Activated T-helper 2 cell treated with anti-CD3 and anti-CD28 coated beads, Interferon-gamma antibody, Interleukin-2, Interleukin-4, amounts not matched to agents 10 μg/mL and 5 μg/mL and 100 μg/mL, durations not matched to agents 14 hours and 24 hours and 36 hours (primary cell): ENCODE measurements at regions not wholly inside any gene's neighbourhood (a gene's known extent, or its start where the extent isn't known, plus 50 kb on each side); places are given as distances from the start of the nearest gene placed in this dataset.
"Not testable (repeated sequence)": the region's sequence is repeated elsewhere in the genome, so short reads cannot be mapped to it uniquely, and the experiment has no call there.

Experiments used
- DNase-seq: peaks from one replicate; pipeline ENCODE4 v3.0.0; 2021; ENCODE audit warnings: low spot score
- H3K27ac Mint-ChIP-seq: one replicate; pipeline ENCODE4 v1.8.0; 2021; ENCODE audit warnings: mixed read lengths
- H3K27me3 Mint-ChIP-seq: one replicate; pipeline ENCODE4 v1.8.0; 2021; ENCODE audit warnings: low read depth, mixed read lengths
- H3K36me3 Mint-ChIP-seq: one replicate; pipeline ENCODE4 v1.8.0; 2021; ENCODE audit warnings: low read depth, mixed read lengths
- H3K4me1 Mint-ChIP-seq: one replicate; pipeline ENCODE4 v1.8.0; 2021; ENCODE audit warnings: low read depth, mixed read lengths
- H3K4me3 Mint-ChIP-seq: one replicate; pipeline ENCODE4 v1.8.0; 2021; ENCODE audit warnings: low read depth, mild to moderate bottlenecking, moderate library complexity, mixed read lengths
- H3K9me3 Mint-ChIP-seq: one replicate; pipeline ENCODE4 v1.8.0; 2021; ENCODE audit warnings: mixed read lengths
- intact Hi-C: fragments of 100-400 bp; cut with micrococcal nuclease; formaldehyde crosslinking; loops from one replicate; pipeline ENCODE4 v1.15.1; 2023

GRCh38 chr7:10649120-10649519 is 324.6 kb upstream of the PHF14 start:
- intact Hi-C loops, H3K4me1 Mint-ChIP-seq: not testable (repeated sequence)

DNA sequence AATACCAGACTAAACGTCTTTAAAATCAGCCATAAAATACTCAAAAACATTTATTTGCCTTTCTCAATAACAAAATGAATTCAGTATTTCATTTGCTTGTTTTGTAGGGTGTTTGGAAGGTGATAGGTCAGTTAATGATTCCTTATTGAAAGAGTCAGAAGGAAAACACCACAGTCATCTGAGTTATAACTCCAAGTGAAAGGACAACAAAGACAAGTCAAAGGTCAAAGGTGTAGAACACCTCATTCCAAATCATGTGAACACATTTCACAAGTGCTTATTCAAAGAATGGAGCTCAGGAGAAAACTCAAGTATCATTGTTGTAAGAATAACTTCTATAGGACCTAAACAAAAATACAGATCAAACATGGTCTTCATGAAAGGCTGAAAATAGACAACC is 318.6 kb upstream of the PHF14 start:
- Mint-ChIP-seq H3K27ac (no peak overlapping the region), H3K4me3 (no peak overlapping the region), H3K9me3 (no peaks in the 10 kb centered on the region), H3K27me3 (no peaks in the 10 kb centered on the region), H3K4me1 (no peaks in the 10 kb centered on the region), H3K36me3 (no peaks in the 10 kb centered on the region)
- intact Hi-C loops = no loop called here
- DNase-seq = no peak

More at GRCh38 chr7:10649120-10649519, 324.6 kb upstream of the PHF14 start:
- not testable (repeated sequence) for DNase-seq, H3K27ac Mint-ChIP-seq, H3K36me3 Mint-ChIP-seq, H3K27me3 Mint-ChIP-seq, H3K4me3 Mint-ChIP-seq, H3K9me3 Mint-ChIP-seq

GRCh38 chr7:10657201-10657600 is 316.5 kb upstream of the PHF14 start:
- no peak overlapping the region for H3K4me3 Mint-ChIP-seq
- H3K4me1 Mint-ChIP-seq = no peaks in the 10 kb centered on the region
- H3K27me3 Mint-ChIP-seq = no peaks in the 10 kb centered on the region
- H3K9me3 Mint-ChIP-seq = no peaks in the 10 kb centered on the region
- H3K27ac Mint-ChIP-seq = no peak overlapping the region
- DNase-seq = no peak
- intact Hi-C loops = no loop called here
- no peaks in the 10 kb centered on the region for H3K36me3 Mint-ChIP-seq

DNA sequence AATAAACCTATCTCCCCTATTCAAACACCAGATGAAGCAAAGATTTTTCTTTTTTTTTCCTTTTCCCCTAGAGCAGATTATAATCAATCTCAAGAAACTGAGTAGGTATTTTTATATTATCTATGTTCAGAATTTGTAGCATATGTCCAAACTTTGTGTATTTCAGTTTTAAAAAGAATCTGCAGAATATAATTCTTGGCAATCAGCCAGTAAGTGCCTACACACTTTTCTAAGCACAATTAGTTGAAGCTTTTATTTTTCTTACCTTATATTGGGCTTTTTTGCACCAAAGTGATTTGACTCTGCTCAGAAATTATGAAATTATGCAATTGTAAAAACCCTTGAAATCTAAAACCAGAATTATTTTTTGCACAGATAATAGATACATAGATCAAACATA is 315.8 kb upstream of the PHF14 start:
- Mint-ChIP-seq H3K27ac (no peak overlapping the region), H3K36me3 (no peaks in the 10 kb centered on the region), H3K4me1 (no peaks in the 10 kb centered on the region), H3K4me3 (no peak overlapping the region), H3K9me3 (no peaks in the 10 kb centered on the region), H3K27me3 (no peaks in the 10 kb centered on the region)
- intact Hi-C loops = no loop called here
- no peak for DNase-seq

GRCh38 chr7:10662491-10662890 is 311.2 kb upstream of the PHF14 start:
- DNase-seq = no peak
- Mint-ChIP-seq H3K36me3 (no peaks in the 10 kb centered on the region), H3K27ac (no peak overlapping the region), H3K27me3 (no peaks in the 10 kb centered on the region), H3K4me1 (peaks cover 5% of the 10 kb centered on the region), H3K9me3 (no peaks in the 10 kb centered on the region), H3K4me3 (no peak overlapping the region)
- intact Hi-C loops = no loop called here

DNA sequence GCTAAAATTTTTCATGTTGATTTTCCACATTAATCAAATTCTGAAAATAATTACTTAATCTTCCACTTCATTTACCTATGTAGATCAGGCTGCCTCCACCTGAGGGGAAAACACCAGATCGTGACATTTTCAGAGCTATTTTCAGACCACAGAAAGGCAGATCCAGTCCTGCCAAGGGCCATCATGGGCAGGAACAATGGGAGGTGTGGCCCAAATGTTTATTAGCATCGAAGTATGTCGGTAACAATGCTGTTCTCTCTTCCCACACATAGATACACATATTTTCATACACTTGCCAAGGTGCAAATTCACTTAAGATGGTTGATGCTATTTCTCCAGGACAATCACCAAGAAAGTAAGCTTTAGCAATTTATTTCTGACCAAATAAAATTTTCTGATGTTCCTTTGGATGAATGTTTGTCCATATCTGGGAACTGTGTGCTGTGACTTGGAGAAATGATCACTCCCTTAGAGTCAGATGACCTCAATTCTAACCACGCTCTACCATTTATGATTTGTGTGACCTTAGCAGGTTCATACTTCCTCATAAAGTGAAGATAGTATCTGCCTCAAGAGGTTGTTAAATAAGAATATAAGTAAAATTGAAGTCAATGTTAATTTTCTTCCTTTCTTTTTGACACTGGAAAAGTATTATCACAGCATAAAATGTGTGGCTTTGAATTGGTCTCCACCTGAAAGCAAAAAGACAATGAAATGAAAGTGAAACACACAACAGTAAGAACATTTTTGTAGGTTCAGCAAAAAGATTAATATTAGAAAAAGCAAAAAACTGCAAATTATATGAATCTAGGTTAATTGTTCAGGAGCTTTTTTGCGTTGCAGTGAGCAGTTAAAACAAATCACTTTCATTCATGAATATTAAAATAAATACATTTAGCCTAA is 310.4 kb upstream of the PHF14 start:
- no peak overlapping the region for H3K27ac Mint-ChIP-seq
- H3K9me3 Mint-ChIP-seq = no peaks in the 10 kb centered on the region
- no peak for DNase-seq
- intact Hi-C loops = no loop called here
- H3K27me3 Mint-ChIP-seq = no peaks in the 10 kb centered on the region
- H3K36me3 Mint-ChIP-seq = no peaks in the 10 kb centered on the region
- H3K4me3 Mint-ChIP-seq = no peak overlapping the region
- H3K4me1 Mint-ChIP-seq = peaks cover 5% of the 10 kb centered on the region

GRCh38 chr7:10672186-10672585 is 301.5 kb upstream of the PHF14 start:
- no peak for DNase-seq
- H3K27me3 Mint-ChIP-seq = no peaks in the 10 kb centered on the region
- H3K36me3 Mint-ChIP-seq = no peaks in the 10 kb centered on the region
- H3K4me1 Mint-ChIP-seq = no peaks in the 10 kb centered on the region
- H3K4me3 Mint-ChIP-seq = no peak overlapping the region
- no peak overlapping the region for H3K27ac Mint-ChIP-seq
- intact Hi-C loops = no loop called here
- no peaks in the 10 kb centered on the region for H3K9me3 Mint-ChIP-seq

GRCh38 chr7:10677211-10677610 is 296.5 kb upstream of the PHF14 start:
- DNase-seq = no peak
- Mint-ChIP-seq H3K36me3 (no peaks in the 10 kb centered on the region), H3K27me3 (no peaks in the 10 kb centered on the region), H3K4me1 (no peaks in the 10 kb centered on the region), H3K9me3 (no peaks in the 10 kb centered on the region), H3K27ac (no peak overlapping the region), H3K4me3 (no peak overlapping the region)
- intact Hi-C loops = no loop called here

- no peak for DNase-seq
- Mint-ChIP-seq H3K27ac (no peak overlapping the region), H3K36me3 (no peaks in the 10 kb centered on the region), H3K4me1 (no peaks in the 10 kb centered on the region), H3K9me3 (no peaks in the 10 kb centered on the region), H3K4me3 (no peak overlapping the region), H3K27me3 (no peaks in the 10 kb centered on the region)
- intact Hi-C loops = no loop called here
These were observed 295.9 kb upstream of the PHF14 start for GRCh38 chr7:10677668-10678232.

DNA sequence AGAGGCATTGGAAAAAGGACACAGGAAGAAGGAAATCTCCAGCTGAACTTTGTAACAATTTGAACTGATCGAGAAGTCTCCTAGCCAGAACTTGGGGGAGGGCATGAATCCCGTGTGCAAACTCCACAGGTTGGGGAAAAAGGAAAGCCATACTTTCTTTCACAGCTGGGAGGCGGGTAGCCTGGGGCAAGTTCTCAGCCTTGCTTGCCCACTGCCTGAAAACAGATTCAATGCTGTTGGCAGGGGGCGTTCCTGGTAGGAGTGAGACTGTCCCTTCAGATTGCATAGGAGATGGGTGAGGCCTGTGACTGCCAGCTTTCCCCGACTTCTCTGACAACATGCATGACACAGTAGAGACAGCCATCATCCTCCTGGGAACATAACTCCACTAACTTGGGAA is 289.1 kb upstream of the PHF14 start:
- Mint-ChIP-seq H3K36me3 (no peaks in the 10 kb centered on the region), H3K4me1 (no peaks in the 10 kb centered on the region), H3K4me3 (no peak overlapping the region), H3K27me3 (no peaks in the 10 kb centered on the region), H3K27ac (no peak overlapping the region), H3K9me3 (peaks cover 2% of the 10 kb centered on the region)
- DNase-seq = no peak
- intact Hi-C loops = no loop called here

- DNase-seq = no peak
- Mint-ChIP-seq H3K4me1 (no peaks in the 10 kb centered on the region), H3K27ac (no peak overlapping the region), H3K9me3 (peaks cover 3% of the 10 kb centered on the region), H3K4me3 (no peak overlapping the region), H3K27me3 (no peaks in the 10 kb centered on the region), H3K36me3 (no peaks in the 10 kb centered on the region)
- intact Hi-C loops = no loop called here
These were observed 288.6 kb upstream of the PHF14 start for GRCh38 chr7:10685040-10685439.

GRCh38 chr7:10688544-10688943 is 285.1 kb upstream of the PHF14 start:
- DNase-seq = no peak
- no peaks in the 10 kb centered on the region for H3K4me1 Mint-ChIP-seq
- no peak overlapping the region for H3K27ac Mint-ChIP-seq
- no peak overlapping the region for H3K4me3 Mint-ChIP-seq
- H3K36me3 Mint-ChIP-seq = no peaks in the 10 kb centered on the region
- intact Hi-C loops = no loop called here
- H3K9me3 Mint-ChIP-seq = peaks cover 3% of the 10 kb centered on the region
- H3K27me3 Mint-ChIP-seq = no peaks in the 10 kb centered on the region

DNA sequence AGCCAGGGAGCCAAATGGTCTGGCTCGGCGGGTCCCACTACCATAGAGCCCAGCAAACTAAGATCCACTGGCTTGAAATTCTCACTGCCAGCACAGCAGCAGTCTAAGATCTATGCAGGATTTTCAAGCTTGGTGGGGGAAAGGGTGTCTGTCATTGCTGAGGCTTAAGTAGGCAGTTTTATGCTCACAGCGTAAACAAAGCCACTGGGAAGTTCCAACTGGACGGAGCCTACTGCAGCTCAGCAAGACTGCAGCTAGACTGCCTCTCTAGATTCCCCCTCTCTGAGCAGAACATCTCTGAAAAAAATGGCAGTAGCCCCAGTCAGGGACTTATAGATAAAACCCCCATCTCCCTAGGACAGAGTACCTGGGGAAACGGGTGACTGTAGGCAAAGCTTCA is 277.6 kb upstream of the PHF14 start:
- H3K36me3 Mint-ChIP-seq = no peaks in the 10 kb centered on the region
- no peaks in the 10 kb centered on the region for H3K27me3 Mint-ChIP-seq
- DNase-seq = no peak
- intact Hi-C loops = no loop called here
- H3K9me3 Mint-ChIP-seq = peaks cover 11% of the 10 kb centered on the region
- no peaks in the 10 kb centered on the region for H3K4me1 Mint-ChIP-seq
- H3K4me3 Mint-ChIP-seq = no peak overlapping the region
- H3K27ac Mint-ChIP-seq = no peak overlapping the region
